H9 (cell line): ENCODE measurements at regions not wholly inside any gene's neighbourhood (a gene's known extent, or its start where the extent isn't known, plus 50 kb on each side); places are given as distances from the start of the nearest gene placed in this dataset.

Source experiments
- DNase-seq: peaks from one replicate; pipeline ENCODE4 v3.0.0-alpha.2; 2017
- H2AFZ ChIP-seq: one replicate; pipeline ENCODE4 v1.6.1; 2013; ENCODE audit warnings: mild to moderate bottlenecking, low read length, control low read depth, moderate library complexity
- H2AK5ac ChIP-seq: 2 replicates; pipeline ENCODE4 v1.6.1; 2013; ENCODE audit warnings: low read length, control low read depth, mixed read lengths; ENCODE audit not compliant: insufficient read length
- H2BK120ac ChIP-seq: one replicate; pipeline ENCODE4 v1.6.1; 2013; ENCODE audit warnings: low read depth, mild to moderate bottlenecking, low read length, control low read depth, inconsistent platforms; ENCODE audit not compliant: poor library complexity, severe bottlenecking
- H2BK12ac ChIP-seq: 2 replicates; pipeline ENCODE4 v1.6.1; 2013; ENCODE audit warnings: low read length, control low read depth, mixed read lengths, low read depth; ENCODE audit not compliant: insufficient read length
- H2BK15ac ChIP-seq: 2 replicates; pipeline ENCODE4 v1.6.1; 2013; ENCODE audit warnings: low read depth, low read length, control low read depth
- H2BK20ac ChIP-seq: one replicate; pipeline ENCODE4 v1.6.1; 2013; ENCODE audit warnings: low read depth, mild to moderate bottlenecking, low read length, control low read depth, inconsistent platforms; ENCODE audit not compliant: poor library complexity, severe bottlenecking
- H2BK5ac ChIP-seq: 2 replicates; pipeline ENCODE4 v1.6.1; 2013; ENCODE audit warnings: low read length, control low read depth, mixed read lengths; ENCODE audit not compliant: insufficient read length
- H3K14ac ChIP-seq: 2 replicates; pipeline ENCODE4 v1.6.1; 2013; ENCODE audit warnings: low read length, control low read depth; ENCODE audit not compliant: insufficient read depth
- H3K18ac ChIP-seq: 2 replicates; pipeline ENCODE4 v1.6.1; 2013; ENCODE audit warnings: low read depth, mild to moderate bottlenecking, mixed read lengths, low read length, control low read depth; ENCODE audit not compliant: insufficient read length
- H3K23ac ChIP-seq: 2 replicates; pipeline ENCODE4 v1.6.1; 2013; ENCODE audit warnings: low read length, control low read depth, mixed read lengths, low read depth; ENCODE audit not compliant: insufficient read length
- H3K23me2 ChIP-seq: 2 replicates; pipeline ENCODE4 v1.6.1; 2013; ENCODE audit warnings: low read depth, mild to moderate bottlenecking, mixed read lengths, low read length, control low read depth; ENCODE audit not compliant: insufficient read length, poor library complexity, severe bottlenecking
- H3K27ac ChIP-seq: 2 replicates; pipeline ENCODE4 v1.5.1; 2013; ENCODE audit warnings: low read length, control low read depth, mixed read lengths, low read depth; ENCODE audit not compliant: insufficient read length
- H3K27me3 ChIP-seq: 2 replicates; pipeline ENCODE4 v1.6.1; 2013; ENCODE audit warnings: low read length, control low read depth, inconsistent platforms; ENCODE audit not compliant: insufficient read depth
- H3K4ac ChIP-seq: 2 replicates; pipeline ENCODE4 v1.6.1; 2013; ENCODE audit warnings: low read depth, mild to moderate bottlenecking, control low read depth, inconsistent platforms, low read length, moderate library complexity
- H3K4me1 ChIP-seq: 2 replicates; pipeline ENCODE4 v1.6.1; 2013; ENCODE audit warnings: low read length, control low read depth, inconsistent platforms; ENCODE audit not compliant: insufficient read depth
- H3K4me2 ChIP-seq: 2 replicates; pipeline ENCODE4 v1.6.1; 2013; ENCODE audit warnings: low read length, control low read depth, mixed read lengths; ENCODE audit not compliant: insufficient read length, insufficient read depth
- H3K56ac ChIP-seq: 2 replicates; pipeline ENCODE4 v1.6.1; 2013; ENCODE audit warnings: low read depth, mild to moderate bottlenecking, mixed read lengths, low read length, control low read depth; ENCODE audit not compliant: insufficient read length
- H3K79me1 ChIP-seq: 2 replicates; pipeline ENCODE4 v1.6.1; 2013; ENCODE audit warnings: low read depth, mild to moderate bottlenecking, moderate library complexity, low read length, control low read depth, inconsistent platforms; ENCODE audit not compliant: insufficient read depth, poor library complexity, severe bottlenecking
- H3K79me2 ChIP-seq: 2 replicates; pipeline ENCODE4 v1.6.1; 2013; ENCODE audit warnings: low read length, control low read depth, inconsistent platforms; ENCODE audit not compliant: insufficient read depth
- H3K9ac ChIP-seq: 2 replicates; pipeline ENCODE4 v1.6.1; 2013; ENCODE audit warnings: low read length, control low read depth, mixed read lengths; ENCODE audit not compliant: insufficient read length; ENCODE audit errors: extremely low read depth
- H3K9me3 ChIP-seq: one replicate; pipeline ENCODE4 v1.6.1; 2013; ENCODE audit warnings: low read depth, low read length, inconsistent platforms; ENCODE audit not compliant: control insufficient read depth
- H3T11ph ChIP-seq: one replicate; pipeline ENCODE4 v1.6.1; 2013; ENCODE audit warnings: mild to moderate bottlenecking, low read length, control low read depth, inconsistent platforms
- H4K20me1 ChIP-seq: one replicate; pipeline ENCODE4 v1.6.1; 2013; ENCODE audit not compliant: control insufficient read depth, insufficient read length, insufficient read depth
- H4K5ac ChIP-seq: 2 replicates; pipeline ENCODE4 v1.6.1; 2013; ENCODE audit warnings: low read depth, mild to moderate bottlenecking, mixed read lengths, low read length, control low read depth; ENCODE audit not compliant: insufficient read length
- H4K8ac ChIP-seq: replicated peaks from 2 replicates; pipeline ENCODE4 v1.6.1; 2013; ENCODE audit warnings: low read length, control low read depth, mixed read lengths, low read depth; ENCODE audit not compliant: insufficient read length
- H4K91ac ChIP-seq: 2 replicates; pipeline ENCODE4 v1.6.1; 2013; ENCODE audit warnings: low read depth, mild to moderate bottlenecking, moderate library complexity, mixed read lengths, low read length, control low read depth; ENCODE audit not compliant: insufficient read length
- H3K27ac Mint-ChIP-seq, 3 experiments: 2 replicates in 2 of 3; 3 replicates in 1 of 3; pipeline ENCODE4 v1.8.0; 2020 to 2021; ENCODE audit warnings: mixed read lengths in 3 of 3, mild to moderate bottlenecking in 1 of 3, moderate library complexity in 1 of 3
- H3K27me3 Mint-ChIP-seq: 2 replicates; pipeline ENCODE4 v1.8.0; 2021; ENCODE audit warnings: low read depth, mild to moderate bottlenecking, moderate library complexity, mixed read lengths
- H3K36me3 Mint-ChIP-seq, 3 experiments: 2 replicates in 2 of 3; 3 replicates in 1 of 3; pipeline ENCODE4 v1.8.0; 2020 to 2021; ENCODE audit warnings: low read depth in 3 of 3, mixed read lengths in 3 of 3; ENCODE audit not compliant: insufficient read depth in 1 of 3
- H3K4me1 Mint-ChIP-seq, 2 experiments: 2 replicates each; pipeline ENCODE4 v1.8.0; 2020; ENCODE audit warnings: mixed read lengths in 2 of 2
- H3K4me3 Mint-ChIP-seq, 2 experiments: 2 replicates in 1 of 2; 3 replicates in 1 of 2; pipeline ENCODE4 v1.8.0; 2020 to 2021; ENCODE audit warnings: mild to moderate bottlenecking in 2 of 2, mixed read lengths in 2 of 2, moderate library complexity in 1 of 2
- H3K9me3 Mint-ChIP-seq, 2 experiments: 2 replicates in 1 of 2; 3 replicates in 1 of 2; pipeline ENCODE4 v1.8.0; 2020; ENCODE audit warnings: mild to moderate bottlenecking in 2 of 2, mixed read lengths in 2 of 2, moderate library complexity in 1 of 2
- WGBS: extraction: QIAGEN DNeasy Blood & Tissue Kit; methylation state at CpG from one replicate; pipeline ENCODE4 v1.1.7; 2013; ENCODE audit warnings: missing lambda C conversion rate, low lambda C conversion rate, mixed read lengths; ENCODE audit not compliant: insufficient read length; ENCODE audit errors: extremely low coverage; 5-methylcytosine and 5-hydroxymethylcytosine counted together
- TF ChIP-seq, protein P1 (sequence below): fragments of 200-600 bp; sonication (generic); conservative IDR thresholded peaks from 3 replicates; pipeline ENCODE4 v1.8.0; 2021; ENCODE audit warnings: antibody characterized with exemption, mild to moderate bottlenecking

DNA sequence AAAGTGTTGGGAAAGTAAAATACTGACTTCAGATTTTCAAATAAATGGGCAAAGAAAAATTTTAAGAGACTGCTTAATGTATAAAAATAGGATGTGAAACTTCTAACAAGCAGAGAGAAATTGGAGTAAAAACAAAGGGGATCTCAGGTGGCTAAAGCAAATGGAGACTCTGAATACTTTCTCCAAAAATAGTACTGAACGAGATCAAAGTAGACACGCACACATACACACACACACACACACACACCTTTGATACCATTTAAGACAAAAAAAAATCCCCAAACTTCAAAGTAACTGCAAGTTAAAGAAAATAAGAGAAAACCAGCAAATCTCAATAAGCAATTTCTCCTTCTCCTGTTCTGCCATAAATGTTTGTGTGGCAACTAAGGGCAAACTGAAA lies 307.3 kb downstream of the CRPPA start:
- WGBS: no CpG with 5 or more reads among the region's 2 CpGs
- no peak overlapping the region for H3K4me2 ChIP-seq
- no peaks in the 10 kb centered on the region for H3K27me3 Mint-ChIP-seq
- no peak overlapping the region for H3K4me3 Mint-ChIP-seq
- DNase-seq: no peak
- TF ChIP-seq, protein P1, sequence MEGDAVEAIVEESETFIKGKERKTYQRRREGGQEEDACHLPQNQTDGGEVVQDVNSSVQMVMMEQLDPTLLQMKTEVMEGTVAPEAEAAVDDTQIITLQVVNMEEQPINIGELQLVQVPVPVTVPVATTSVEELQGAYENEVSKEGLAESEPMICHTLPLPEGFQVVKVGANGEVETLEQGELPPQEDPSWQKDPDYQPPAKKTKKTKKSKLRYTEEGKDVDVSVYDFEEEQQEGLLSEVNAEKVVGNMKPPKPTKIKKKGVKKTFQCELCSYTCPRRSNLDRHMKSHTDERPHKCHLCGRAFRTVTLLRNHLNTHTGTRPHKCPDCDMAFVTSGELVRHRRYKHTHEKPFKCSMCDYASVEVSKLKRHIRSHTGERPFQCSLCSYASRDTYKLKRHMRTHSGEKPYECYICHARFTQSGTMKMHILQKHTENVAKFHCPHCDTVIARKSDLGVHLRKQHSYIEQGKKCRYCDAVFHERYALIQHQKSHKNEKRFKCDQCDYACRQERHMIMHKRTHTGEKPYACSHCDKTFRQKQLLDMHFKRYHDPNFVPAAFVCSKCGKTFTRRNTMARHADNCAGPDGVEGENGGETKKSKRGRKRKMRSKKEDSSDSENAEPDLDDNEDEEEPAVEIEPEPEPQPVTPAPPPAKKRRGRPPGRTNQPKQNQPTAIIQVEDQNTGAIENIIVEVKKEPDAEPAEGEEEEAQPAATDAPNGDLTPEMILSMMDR: no peak
- no peak overlapping the region for H2BK15ac ChIP-seq
- H3K14ac ChIP-seq: no peak overlapping the region
- H4K5ac ChIP-seq: no peak overlapping the region
- H3K79me2 ChIP-seq: no peaks in the 10 kb centered on the region
- no peak overlapping the region for H3K18ac ChIP-seq
- H2BK20ac ChIP-seq: no peak overlapping the region
- peaks cover 0 to 20% (median 2%) of the 10 kb centered on the region in 3 experiments; a peak in 3 of 7 replicates for H3K36me3 Mint-ChIP-seq
- no peaks in the 10 kb centered on the region for H3K9me3 ChIP-seq
- no peak overlapping the region for H2BK120ac ChIP-seq
- no peaks in the 10 kb centered on the region for H4K20me1 ChIP-seq
- peaks cover 22 to 30% of the 10 kb centered on the region in 2 experiments for H3K9me3 Mint-ChIP-seq
- no peak overlapping the region for H3K23ac ChIP-seq
- no peak overlapping the region for H3K27ac ChIP-seq
- no peaks in the 10 kb centered on the region for H3K23me2 ChIP-seq
- H2AFZ ChIP-seq: no peak overlapping the region
- H3K4me1 Mint-ChIP-seq: peaks cover 4 to 11% of the 10 kb centered on the region in 2 experiments; a peak in 3 of 4 replicates
- no peak overlapping the region for H4K8ac ChIP-seq
- no peaks in the 10 kb centered on the region for H3K4me1 ChIP-seq
- no peak overlapping the region for H3K4ac ChIP-seq
- no peaks in the 10 kb centered on the region for H3K79me1 ChIP-seq
- H4K91ac ChIP-seq: no peak overlapping the region
- no peak overlapping the region for H2BK5ac ChIP-seq
- no peak overlapping the region for H3K9ac ChIP-seq
- H3K27ac Mint-ChIP-seq: no peak overlapping the region
- no peak overlapping the region for H2BK12ac ChIP-seq
- H2AK5ac ChIP-seq: no peak overlapping the region
- H3T11ph ChIP-seq: no peak overlapping the region
- no peak overlapping the region for H3K56ac ChIP-seq
- H3K27me3 ChIP-seq: no peaks in the 10 kb centered on the region
